Left ventricle myocardium inferior (tissue), 1 donor: ENCODE measurements at regions not wholly inside any gene's neighbourhood (a gene's known extent, or its start where the extent isn't known, plus 50 kb on each side); places are given as distances from the start of the nearest gene placed in this dataset.
"Not testable (repeated sequence)": the region's sequence is repeated elsewhere in the genome, so short reads cannot be mapped to it uniquely, and the experiment has no call there.

Experiments
- DNase-seq: peaks from one replicate; pipeline ENCODE4 v3.0.0-alpha.2; 2020
- H3K27ac ChIP-seq: fragments of 200-600 bp; replicated peaks from 2 replicates; pipeline ENCODE4 v1.8.0; 2021
- H3K27me3 ChIP-seq: fragments of 200-600 bp; 2 replicates; pipeline ENCODE4 v1.8.0; 2021; ENCODE audit warnings: low read depth
- H3K36me3 ChIP-seq: fragments of 200-600 bp; 2 replicates; pipeline ENCODE4 v1.8.0; 2021
- H3K4me1 ChIP-seq: fragments of 200-600 bp; 2 replicates; pipeline ENCODE4 v1.8.0; 2021
- H3K4me3 ChIP-seq: fragments of 200-600 bp; 2 replicates; pipeline ENCODE4 v1.8.0; 2021; ENCODE audit warnings: mild to moderate bottlenecking, moderate library complexity
- H3K9me3 ChIP-seq: fragments of 200-600 bp; replicated peaks from 2 replicates; pipeline ENCODE4 v1.8.0; 2021
- intact Hi-C: fragments of 100-400 bp; cut with micrococcal nuclease; formaldehyde crosslinking; loops from one replicate; pipeline ENCODE4 v1.11.0; 2022
- TF ChIP-seq, protein P1 (sequence below): fragments of 200-600 bp; IDR thresholded peaks from 2 replicates; pipeline ENCODE4 v1.8.0; 2021; ENCODE audit warnings: antibody characterized with exemption, mild to moderate bottlenecking, borderline replicate concordance
- donor health status: DM: no; HTN: yes; CAD: no; lungs with severe emphysema.

DNA sequence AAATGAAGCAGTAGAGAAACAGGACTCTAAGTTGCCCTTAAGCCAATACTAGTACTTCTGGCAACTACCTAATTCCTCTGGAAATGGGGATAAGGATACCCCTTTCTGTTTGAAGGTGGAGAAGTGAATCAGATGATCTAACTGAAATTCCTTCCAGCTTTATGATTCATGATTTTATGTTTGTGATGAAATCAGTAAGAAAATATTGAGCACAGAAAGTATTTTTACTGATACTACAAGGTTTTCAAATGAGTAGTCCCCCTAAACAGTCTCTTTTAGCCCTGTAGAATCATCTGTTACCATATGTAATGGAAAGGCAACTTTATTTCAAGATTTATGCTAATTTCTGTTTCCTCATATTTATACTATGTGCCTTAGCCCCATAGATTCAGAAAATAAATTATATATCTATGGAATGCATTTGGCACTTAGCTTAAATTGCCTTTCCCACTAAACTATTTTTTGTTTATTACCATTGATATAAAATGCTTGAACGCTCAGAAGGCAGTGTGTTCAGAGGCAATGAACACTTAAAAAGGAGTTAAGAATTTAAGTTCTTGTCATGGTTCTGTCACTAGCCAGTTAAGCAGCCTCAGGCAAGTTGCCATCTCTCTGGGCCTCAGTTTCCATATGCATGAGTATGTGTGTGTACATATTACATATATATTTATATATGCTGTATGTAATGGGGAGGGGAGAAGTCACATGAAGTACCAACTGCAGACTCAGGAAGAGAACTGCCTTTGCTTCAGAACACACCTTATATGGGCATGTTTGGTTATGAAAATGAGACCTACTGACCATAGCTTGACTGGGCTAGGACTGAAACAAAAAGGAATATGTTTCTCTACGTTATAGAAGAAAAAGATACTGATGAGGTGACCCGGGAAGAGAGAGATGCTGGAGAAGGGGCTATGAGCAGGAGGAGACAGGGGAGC lies 97.7 kb downstream of the CDC42EP3 start:
- H3K4me1 ChIP-seq = peaks cover 13% of the 10 kb centered on the region
- H3K9me3 ChIP-seq = no peaks in the 10 kb centered on the region
- DNase-seq = no peak
- no peak overlapping the region for H3K4me3 ChIP-seq
- no peak overlapping the region for H3K27ac ChIP-seq
- no peaks in the 10 kb centered on the region for H3K27me3 ChIP-seq
- TF ChIP-seq, protein P1, sequence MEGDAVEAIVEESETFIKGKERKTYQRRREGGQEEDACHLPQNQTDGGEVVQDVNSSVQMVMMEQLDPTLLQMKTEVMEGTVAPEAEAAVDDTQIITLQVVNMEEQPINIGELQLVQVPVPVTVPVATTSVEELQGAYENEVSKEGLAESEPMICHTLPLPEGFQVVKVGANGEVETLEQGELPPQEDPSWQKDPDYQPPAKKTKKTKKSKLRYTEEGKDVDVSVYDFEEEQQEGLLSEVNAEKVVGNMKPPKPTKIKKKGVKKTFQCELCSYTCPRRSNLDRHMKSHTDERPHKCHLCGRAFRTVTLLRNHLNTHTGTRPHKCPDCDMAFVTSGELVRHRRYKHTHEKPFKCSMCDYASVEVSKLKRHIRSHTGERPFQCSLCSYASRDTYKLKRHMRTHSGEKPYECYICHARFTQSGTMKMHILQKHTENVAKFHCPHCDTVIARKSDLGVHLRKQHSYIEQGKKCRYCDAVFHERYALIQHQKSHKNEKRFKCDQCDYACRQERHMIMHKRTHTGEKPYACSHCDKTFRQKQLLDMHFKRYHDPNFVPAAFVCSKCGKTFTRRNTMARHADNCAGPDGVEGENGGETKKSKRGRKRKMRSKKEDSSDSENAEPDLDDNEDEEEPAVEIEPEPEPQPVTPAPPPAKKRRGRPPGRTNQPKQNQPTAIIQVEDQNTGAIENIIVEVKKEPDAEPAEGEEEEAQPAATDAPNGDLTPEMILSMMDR = no peak
- intact Hi-C loops = no loop called here
- no peaks in the 10 kb centered on the region for H3K36me3 ChIP-seq

DNA sequence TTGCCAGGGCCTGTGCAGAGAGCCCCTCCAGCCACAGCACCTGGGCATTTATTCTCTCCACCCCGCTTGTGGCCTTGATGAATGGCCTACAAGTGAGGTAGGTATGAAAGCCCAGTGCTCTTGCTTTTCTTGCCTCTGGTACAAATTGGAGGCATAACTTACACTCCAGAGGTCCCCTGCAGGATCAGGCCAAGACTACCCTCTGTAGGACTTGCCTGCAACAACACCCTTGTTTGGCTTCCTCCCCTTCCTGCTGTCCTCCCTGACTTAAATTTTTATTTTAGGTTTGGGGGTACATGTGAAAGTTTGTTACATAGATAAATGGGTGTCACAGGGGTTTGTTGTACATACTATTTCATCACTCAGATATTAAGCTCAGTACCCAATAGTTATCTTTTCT lies 95.7 kb downstream of the CDC42EP3 start:
- no peaks in the 10 kb centered on the region for H3K36me3 ChIP-seq
- no peaks in the 10 kb centered on the region for H3K27me3 ChIP-seq

DNA sequence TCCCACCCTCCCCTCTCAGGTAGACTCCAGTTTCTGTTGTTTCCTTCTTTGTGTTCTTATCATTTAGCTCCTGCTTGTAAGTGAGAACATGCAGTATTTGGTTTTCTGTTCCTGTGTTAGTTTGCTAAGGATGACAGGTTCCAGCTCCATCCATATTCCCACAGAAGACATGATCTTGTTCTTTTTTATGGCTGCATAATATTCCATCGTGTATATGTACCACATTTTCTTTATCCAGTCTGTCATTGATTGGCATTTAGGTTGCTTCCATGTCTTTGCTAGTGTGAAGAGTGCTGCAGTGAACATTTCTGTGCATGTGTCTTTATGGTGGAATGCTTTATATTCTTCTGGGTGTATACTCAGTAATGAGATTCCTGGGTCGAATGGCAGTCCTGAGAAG lies 95.2 kb downstream of the CDC42EP3 start:
- intact Hi-C loops, H3K9me3 ChIP-seq, DNase-seq, H3K4me3 ChIP-seq, H3K27me3 ChIP-seq, H3K36me3 ChIP-seq, H3K4me1 ChIP-seq, H3K27ac ChIP-seq: not testable (repeated sequence)

More for the DNA sequence above, 95.7 kb downstream of the CDC42EP3 start:
- TF ChIP-seq, protein P1 = no peak
- H3K9me3 ChIP-seq = peaks cover 9% of the 10 kb centered on the region
- no peak overlapping the region for H3K4me3 ChIP-seq
- DNase-seq = no peak
- intact Hi-C loops = no loop called here
- H3K4me1 ChIP-seq = peaks cover 2% of the 10 kb centered on the region
- no peak overlapping the region for H3K27ac ChIP-seq

DNA sequence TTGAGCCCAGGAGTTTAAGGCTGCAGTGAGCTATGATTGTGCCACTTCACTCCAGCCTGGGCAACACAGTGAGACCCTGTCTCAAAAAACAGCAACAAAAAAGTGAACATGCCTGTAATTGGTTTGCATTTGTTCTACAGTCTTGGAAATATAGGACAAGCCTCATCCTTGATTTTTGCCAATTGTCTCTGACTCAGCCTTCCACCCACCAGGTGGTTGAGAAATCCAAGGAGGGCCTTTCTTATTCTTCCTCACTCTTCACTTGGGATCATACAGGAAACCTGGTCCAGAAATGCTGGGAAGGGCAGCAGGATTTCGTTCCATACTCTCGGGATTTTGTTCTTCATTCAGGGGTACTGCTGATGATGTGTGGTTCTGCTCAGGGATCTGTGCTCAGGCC lies 94.6 kb downstream of the CDC42EP3 start:
- Histone ChIP-seq H3K27me3 (no peaks in the 10 kb centered on the region), H3K27ac (no peak overlapping the region), H3K4me1 (no peaks in the 10 kb centered on the region), H3K9me3 (peaks cover 9% of the 10 kb centered on the region), H3K36me3 (no peaks in the 10 kb centered on the region), H3K4me3 (no peak overlapping the region)
- DNase-seq = no peak
- intact Hi-C loops = no loop called here
- TF ChIP-seq, protein P1 = no peak

DNA sequence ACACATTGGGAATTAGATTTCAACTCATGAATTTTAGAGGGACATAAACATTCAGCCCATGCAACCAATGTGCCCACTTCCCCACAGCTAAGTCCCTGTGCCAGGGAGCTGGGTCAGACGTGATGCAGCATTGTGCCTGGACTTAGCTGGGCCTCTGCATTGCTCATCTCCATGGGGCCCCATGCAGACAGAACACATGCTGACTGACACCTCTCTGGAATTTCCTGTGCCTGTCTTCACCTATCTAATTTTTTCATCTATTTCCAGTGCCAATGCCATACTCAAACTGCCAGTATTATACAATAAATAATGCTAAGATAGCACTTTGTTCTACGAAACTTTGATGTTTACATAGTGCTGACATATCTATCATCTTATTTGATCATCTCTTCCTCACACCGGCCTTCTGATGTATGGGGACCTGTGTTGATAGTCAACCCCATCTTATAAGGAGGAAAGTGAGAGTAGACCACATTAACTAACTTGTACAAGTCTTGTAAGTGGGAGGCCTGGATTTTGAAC lies 92.2 kb downstream of the CDC42EP3 start:
- Histone ChIP-seq H3K27me3 (no peaks in the 10 kb centered on the region), H3K4me1 (peaks cover 9% of the 10 kb centered on the region), H3K9me3 (peaks cover 9% of the 10 kb centered on the region), H3K4me3 (no peak overlapping the region), H3K36me3 (no peaks in the 10 kb centered on the region), H3K27ac (no peak overlapping the region)
- intact Hi-C loops = no loop called here
- DNase-seq = no peak
- TF ChIP-seq, protein P1 = no peak

DNA sequence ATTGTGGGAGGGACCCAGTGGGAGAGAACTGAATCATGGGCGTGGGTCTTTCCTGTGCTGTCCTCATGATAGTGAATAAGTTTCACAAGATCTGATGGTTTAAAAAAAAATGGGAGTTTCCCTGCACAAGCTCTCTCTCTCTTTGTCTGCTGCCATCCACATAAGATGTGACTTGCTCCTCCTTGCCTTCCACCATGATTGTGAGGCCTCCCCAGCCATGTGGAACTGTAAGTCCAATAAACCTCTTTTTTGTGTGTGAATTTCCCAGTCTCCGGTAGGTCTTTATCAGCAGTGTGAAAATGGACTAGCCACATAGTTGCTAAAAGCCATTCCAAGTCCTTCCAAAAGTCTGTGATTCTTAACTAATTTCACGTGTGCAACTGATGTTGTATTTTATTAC lies 91.5 kb downstream of the CDC42EP3 start:
- H3K36me3 ChIP-seq, H3K27ac ChIP-seq, H3K4me3 ChIP-seq, H3K9me3 ChIP-seq, DNase-seq, intact Hi-C loops, H3K27me3 ChIP-seq: not testable (repeated sequence)
- H3K4me1 ChIP-seq = peaks cover 10% of the 10 kb centered on the region
